ENCODE measurements at regions not wholly inside any gene's neighbourhood (a gene's known extent, or its start where the extent isn't known, plus 50 kb on each side); places are given as distances from the start of the nearest gene placed in this dataset.

GRCh38 chr2:57575700-57576268 lies 470.8 kb upstream of the VRK2 start:
- TF ChIP-seq GLIS3 (CRISPR knock-in tag; IDR thresholded peaks at IDR 0.05) (no peak), RARB (CRISPR knock-in tag; IDR thresholded peaks at IDR 0.05) (no peak), BACH2 (CRISPR knock-in tag; IDR thresholded peaks at IDR 0.05; ENCODE audit: borderline replicate concordance) (no peak), ZFP30 (CRISPR knock-in tag; IDR thresholded peaks at IDR 0.05) (no peak), TSHZ2 (CRISPR knock-in tag; IDR thresholded peaks at IDR 0.05) (no peak), ZC3H10 (CRISPR knock-in tag; IDR thresholded peaks at IDR 0.05) (no peak), PPARA (CRISPR knock-in tag; IDR thresholded peaks at IDR 0.05; ENCODE audit: borderline replicate concordance) (no peak), CREB5 (CRISPR knock-in tag; IDR thresholded peaks at IDR 0.05; ENCODE audit: low read depth) (no peak), ESRRG (CRISPR knock-in tag; IDR thresholded peaks at IDR 0.05) (no peak)

Data from SK-N-SH treated with all-trans-retinoic acid at 6 μM for 48 hours (cell line).